Neural progenitor cell (in vitro differentiated cells): ENCODE measurements at regions not wholly inside any gene's neighbourhood (a gene's known extent, or its start where the extent isn't known, plus 50 kb on each side); places are given as distances from the start of the nearest gene placed in this dataset.

Source experiments
- CTCF ChIP-seq: fragments of 200-600 bp; sonication (generic); IDR thresholded peaks from 2 replicates; pipeline ENCODE4 v1.5.1; 2017; ENCODE audit warnings: antibody characterized with exemption, mild to moderate bottlenecking
- EZH2 ChIP-seq: fragments of 200-600 bp; sonication (generic); IDR thresholded peaks from 2 replicates; pipeline ENCODE4 v1.6.1; 2017; ENCODE audit warnings: antibody characterized with exemption, mild to moderate bottlenecking, moderate library complexity
- EZH2phosphoT487 ChIP-seq: fragments of 200-600 bp; sonication (generic); IDR thresholded peaks from 2 replicates; pipeline ENCODE4 v1.6.1; 2017; ENCODE audit warnings: antibody characterized with exemption

GRCh38 chr1:216983823-216984222, 260.6 kb upstream of the ESRRG start:
- TF ChIP-seq CTCF = no peak
- TF ChIP-seq EZH2phosphoT487 = no peak
- TF ChIP-seq EZH2 = no peak
